Transverse colon (tissue), 4 donors: ENCODE measurements at regions not wholly inside any gene's neighbourhood (a gene's known extent, or its start where the extent isn't known, plus 50 kb on each side); places are given as distances from the start of the nearest gene placed in this dataset.

ENCODE experiments used
- DNase-seq: peaks from one replicate; pipeline ENCODE4 v3.0.0-alpha.2; 2019
- H3K27ac ChIP-seq, 4 donors: fragments of 200-600 bp; sonication (generic); 2 replicates each; pipeline ENCODE4 v1.5.1; 2016 to 2018; ENCODE audit warnings: inconsistent platforms in 4 of 4
- H3K27me3 ChIP-seq: fragments of 200-600 bp; sonication (generic); 2 replicates; pipeline ENCODE4 v1.5.1; 2017; ENCODE audit warnings: inconsistent platforms
- H3K36me3 ChIP-seq, 4 donors: fragments of 200-600 bp; sonication (generic); 2 replicates each; pipeline ENCODE4 v1.5.1; 2017 to 2019; ENCODE audit warnings: inconsistent platforms in 4 of 4
- H3K4me1 ChIP-seq, 4 donors: fragments of 200-600 bp; sonication (generic); 2 replicates each; pipeline ENCODE4 v1.5.1; 2017 to 2020; ENCODE audit warnings: inconsistent platforms in 4 of 4
- H3K4me3 ChIP-seq, 4 donors: fragments of 200-600 bp; sonication (generic); 1 replicate in 1 of 4; 2 replicates in 3 of 4; pipeline versions ENCODE4 v1.5.1 to v1.6.1; 2017 to 2019; ENCODE audit warnings: inconsistent platforms in 4 of 4
- H3K9me3 ChIP-seq, 2 donors: fragments of 200-600 bp; sonication (generic); 2 replicates each; pipeline ENCODE4 v1.5.1; 2017 to 2019; ENCODE audit warnings: inconsistent platforms in 2 of 2
- CTCF ChIP-seq, 5 experiments: fragments of 200-600 bp in 3 of 5; fragments of 450-650 bp in 2 of 5; sonication (generic) in 3 of 5; IDR thresholded peaks; 1 replicate in 2 of 5; 2 replicates in 3 of 5; pipeline ENCODE4 v1.5.1; 2016 to 2017; ENCODE audit warnings: antibody characterized with exemption in 5 of 5, inconsistent platforms in 3 of 5, mild to moderate bottlenecking in 2 of 5, moderate library complexity in 1 of 5
- EP300 ChIP-seq: sonication (generic); formaldehyde crosslinking; IDR thresholded peaks from one replicate; pipeline ENCODE4 v1.6.1; 2017; ENCODE audit warnings: antibody characterized with exemption, low read depth
- POLR2A ChIP-seq: fragments of 450-650 bp; IDR thresholded peaks from one replicate; pipeline ENCODE4 v1.6.1; 2016; ENCODE audit warnings: antibody characterized with exemption, mild to moderate bottlenecking, moderate library complexity
- POLR2AphosphoS5 ChIP-seq, 3 donors: sonication (generic); formaldehyde crosslinking; IDR thresholded peaks; one replicate each; pipeline ENCODE4 v1.6.1; 2016; ENCODE audit warnings: antibody characterized with exemption in 3 of 3
- WGBS, 2 donors: methylation state at CpG; one replicate each; pipeline ENCODE4 v1.1.5; 2018; ENCODE audit warnings: low coverage in 1 of 2; 5-methylcytosine and 5-hydroxymethylcytosine counted together
- in situ Hi-C, 4 donors: fragments of 200-750 bp; cut with MboI; loops; one replicate each; pipeline versions ENCODE4 v1.15.0 to v1.15.1; 2017; ENCODE audit warnings: low sequenced_read_pairs in 3 of 4, low pct_ligation_motif_present in 1 of 4, low pct_unique_long_range_greater_than_20kb in 1 of 4
- intact Hi-C: fragments of 100-400 bp; cut with DNase I; formaldehyde crosslinking; loops from one replicate; pipeline ENCODE4 v1.15.1; 2023; ENCODE audit warnings: low total_unique reads

- TF ChIP-seq POLR2A (no peak), POLR2AphosphoS5 (IDR thresholded peaks at IDR 0.05) (no peak), CTCF (IDR thresholded peaks at IDR 0.05) (no peak)
- 64 to 66% methylated on average over 3 of the region's 3 CpGs for WGBS, 2 donors
- H3K4me1 ChIP-seq = no peaks in the 10 kb centered on the region
- intact Hi-C loops = no loop called here
- no peak overlapping the region for H3K27ac ChIP-seq
- no peak for DNase-seq
- H3K36me3 ChIP-seq = no peaks in the 10 kb centered on the region
- H3K27me3 ChIP-seq = no peaks in the 10 kb centered on the region
- in situ Hi-C loops = no loop called here
- H3K9me3 ChIP-seq = no peaks in the 10 kb centered on the region
- H3K4me3 ChIP-seq = no peak overlapping the region
These were observed 162.0 kb downstream of the REEP3 start for GRCh38 chr10:63683223-63683622.

- intact Hi-C loops (no loop called here), in situ Hi-C loops (no loop called here)
- 91 to 92% methylated on average over 5 to 9 of the region's 9 CpGs for WGBS, 2 donors
- Histone ChIP-seq H3K4me1 (no peaks in the 10 kb centered on the region), H3K9me3 (no peaks in the 10 kb centered on the region), H3K4me3 (no peak overlapping the region), H3K36me3 (no peaks in the 10 kb centered on the region), H3K27me3 (no peaks in the 10 kb centered on the region), H3K27ac (no peak overlapping the region)
- DNase-seq = no peak
- no peak for TF ChIP-seq EP300
- no peak for TF ChIP-seq POLR2AphosphoS5 (IDR thresholded peaks at IDR 0.05)
- TF ChIP-seq CTCF (IDR thresholded peaks at IDR 0.05) = no peak
- TF ChIP-seq POLR2A = no peak
These were observed 162.5 kb downstream of the REEP3 start for GRCh38 chr10:63683686-63684085.

GRCh38 chr10:63684257-63684936 is 163.2 kb downstream of the REEP3 start:
- H3K27me3 ChIP-seq = no peaks in the 10 kb centered on the region
- no peaks in the 10 kb centered on the region for H3K9me3 ChIP-seq
- no peak for DNase-seq
- TF ChIP-seq POLR2AphosphoS5 (IDR thresholded peaks at IDR 0.05) (no peak), POLR2A (no peak), CTCF (IDR thresholded peaks at IDR 0.05) (no peak), EP300 (no peak)
- H3K4me1 ChIP-seq = no peaks in the 10 kb centered on the region
- no peak overlapping the region for H3K4me3 ChIP-seq
- in situ Hi-C loops = no loop called here
- intact Hi-C loops = no loop called here
- no peak overlapping the region for H3K27ac ChIP-seq
- 91 to 96% methylated on average over 6 of the region's 6 CpGs for WGBS, 2 donors
- H3K36me3 ChIP-seq = no peaks in the 10 kb centered on the region

- no peaks in the 10 kb centered on the region for H3K9me3 ChIP-seq
- no peaks in the 10 kb centered on the region for H3K36me3 ChIP-seq
- H3K4me3 ChIP-seq = no peak overlapping the region
- H3K27me3 ChIP-seq = no peaks in the 10 kb centered on the region
- no peak overlapping the region for H3K27ac ChIP-seq
- intact Hi-C loops = no loop called here
- no peak for DNase-seq
- in situ Hi-C loops = no loop called here
- TF ChIP-seq POLR2A (no peak), CTCF (IDR thresholded peaks at IDR 0.05) (no peak), POLR2AphosphoS5 (IDR thresholded peaks at IDR 0.05) (no peak), EP300 (no peak)
- H3K4me1 ChIP-seq = peaks cover 0 to 12% (median 0%) of the 10 kb centered on the region in 4 donors
These were observed 168.6 kb downstream of the REEP3 start for GRCh38 chr10:63689768-63690167.
